ENCODE measurements at regions not wholly inside any gene's neighbourhood (a gene's known extent, or its start where the extent isn't known, plus 50 kb on each side); places are given as distances from the start of the nearest gene placed in this dataset.

GRCh38 chr14:71709076-71709475 is 223.2 kb upstream of the RGS6 start:
- Histone ChIP-seq H3K56ac (ENCODE audit: extremely low read depth, insufficient read depth, low read length) (no peak overlapping the region), H2AK9ac (replicated peaks; ENCODE audit: low read depth, low read length, poor library complexity) (peak overlapping the region; percentile 52), H3K4me3 (ENCODE audit: insufficient read depth, low read depth, low read length) (no peak overlapping the region), H3K4me1 (ENCODE audit: control insufficient read depth, insufficient read depth, low read length) (peaks cover 28% of the 10 kb centered on the region), H2BK20ac (ENCODE audit: low read depth, low read length) (peak overlapping the region; percentile 30), H4K91ac (ENCODE audit: insufficient read depth, low read depth, low read length) (peak overlapping the region; percentile 40; the same call in 1 of the 2 replicates), H3K36me3 (ENCODE audit: control insufficient read depth, insufficient read depth, low read length) (peaks cover 7% of the 10 kb centered on the region), H3K18ac (ENCODE audit: low read depth, low read length) (no peak overlapping the region; the same call in 1 of the 2 replicates), H3K27ac (ENCODE audit: insufficient read depth, low read length) (0 out of 2 replicates have a peak overlapping the region, but pooled peaks have one; percentile 7), H3K9me3 (ENCODE audit: control insufficient read depth, insufficient read depth, low read length) (no peaks in the 10 kb centered on the region), H2BK120ac (ENCODE audit: low read depth, low read length) (peak overlapping the region; percentile 26; the same call in 1 of the 2 replicates), H3K9me1 (ENCODE audit: insufficient read depth, low read length) (peaks cover 23% of the 10 kb centered on the region), H3K9ac (ENCODE audit: low read depth, low read length) (no peak overlapping the region), H2AFZ (replicated peaks; ENCODE audit: low read length, poor library complexity) (no peak overlapping the region), H3K27me3 (ENCODE audit: control insufficient read depth, insufficient read depth, low read length) (no peaks in the 10 kb centered on the region), H2BK15ac (ENCODE audit: low read depth, low read length) (no peak overlapping the region), H3K4me2 (ENCODE audit: low read depth, low read length) (no peak overlapping the region), H3K23ac (ENCODE audit: low read depth, low read length) (no peak overlapping the region), H3K4ac (ENCODE audit: low read depth, low read length) (peak overlapping the region; percentile 26; the same call in 1 of the 2 replicates), H2BK5ac (ENCODE audit: low read depth, low read length, poor library complexity, severe bottlenecking) (peak overlapping the region; percentile 69), H3K79me1 (ENCODE audit: low read depth in 1 of 2, low read length in 2 of 2) (peaks cover 22 to 40% of the 10 kb centered on the region in 2 experiments), H4K8ac (ENCODE audit: low read depth in 2 of 2, low read length in 2 of 2) (peak overlapping the region in 1 of 2 experiments; percentile 38; a peak in 1 of 4 replicates), H4K20me1 (ENCODE audit: insufficient read depth, low read length) (no peaks in the 10 kb centered on the region; the same call in 1 of the 2 replicates), H4K5ac (ENCODE audit: low read depth, low read length) (no peak overlapping the region), H2AK5ac (ENCODE audit: low read depth, low read length) (peak overlapping the region; percentile 32; the same call in 1 of the 2 replicates), H3K14ac (replicated peaks; ENCODE audit: low read depth, low read length) (0 out of 2 replicates have a peak overlapping the region, but pooled peaks have one; percentile 16)
- dilution Hi-C loops (cut with HindIII; ENCODE audit: low sequenced_read_pairs, unreplicated experiment) (no loop called here), intact Hi-C loops (cut with micrococcal nuclease) (no loop called here), in situ Hi-C loops (cut with MboI; ENCODE audit: low sequenced_read_pairs) (no loop called here)
- POLR2A ChIA-PET (ENCODE audit: unreplicated experiment): no interaction called here
- no peak for DNase-seq
- BruUV-seq (replicated peaks): no TSS peak
- TF ChIP-seq MAZ (IDR thresholded peaks at IDR 0.05; ENCODE audit: borderline replicate concordance, low read depth, low read length): no peak
- no peak for TF ChIP-seq RFX5 (IDR thresholded peaks at IDR 0.05; ENCODE audit: low read depth, low read length)
- TF ChIP-seq USF2 (IDR thresholded peaks at IDR 0.05; ENCODE audit: low read depth, low read length): no peak
- TF ChIP-seq BHLHE40 (IDR thresholded peaks at IDR 0.05; ENCODE audit: low read depth, low read length): no peak
- TF ChIP-seq RCOR1 (IDR thresholded peaks at IDR 0.05; ENCODE audit: insufficient replicate concordance, low read length): no peak
- TF ChIP-seq MAFK (IDR thresholded peaks at IDR 0.05; ENCODE audit: low read depth, low read length): no peak
- TF ChIP-seq SMC3 (IDR thresholded peaks at IDR 0.05; ENCODE audit: low read depth, low read length): no peak
- no peak for TF ChIP-seq FOS (IDR thresholded peaks at IDR 0.05; ENCODE audit: low read depth, low read length)
- no peak for TF ChIP-seq POLR2A (IDR thresholded peaks at IDR 0.05; ENCODE audit: low read depth, low read length)
- TF ChIP-seq ELK1 (IDR thresholded peaks at IDR 0.05; ENCODE audit: borderline replicate concordance, low read depth, low read length): no peak
- no peak for TF ChIP-seq CTCF (conservative IDR thresholded peaks at IDR 0.05; ENCODE audit: low read depth, low read length)
- no peak for TF ChIP-seq RAD21 (IDR thresholded peaks at IDR 0.05; ENCODE audit: low read length)
- no peak for TF ChIP-seq CHD1 (IDR thresholded peaks at IDR 0.05; ENCODE audit: low read depth, low read length)
- TF ChIP-seq NFE2L2 (IDR thresholded peaks at IDR 0.05; ENCODE audit: low read depth, low read length): no peak
- CTCF ChIA-PET: no interaction called here
- 96% methylated on average over 4 of the region's 9 CpGs; no CpG with 5 or more reads in 1 of the 2 experiments for whole genome bisulfite sequencing, 2 experiments (ENCODE audit: extremely low coverage in 2 of 2, insufficient read length in 1 of 2)
- ATAC-seq (ENCODE audit: low read depth): no peak
